ENCODE measurements at regions not wholly inside any gene's neighbourhood (a gene's known extent, or its start where the extent isn't known, plus 50 kb on each side); places are given as distances from the start of the nearest gene placed in this dataset.

GRCh38 chr20:48162621-48163020 lies 377.3 kb upstream of the SULF2 start:
- DNase-seq (ENCODE audit: extremely low spot score in 2 of 2): no peak
- intact Hi-C loops (cut with DNase I): no loop called here

GRCh38 chr20:48159145-48160008 lies 374.1 kb upstream of the SULF2 start:
- Histone ChIP-seq H3K27ac (no peak overlapping the region), H3K4me3 (no peak overlapping the region), H3K4me1 (peaks cover 22% of the 10 kb centered on the region), H3K9me3 (no peaks in the 10 kb centered on the region), H3K36me3 (no peaks in the 10 kb centered on the region), H3K27me3 (no peaks in the 10 kb centered on the region)
- DNase-seq (ENCODE audit: extremely low spot score in 2 of 2): no peak
- TF ChIP-seq POLR2A (IDR thresholded peaks at IDR 0.05) (no peak), POLR2AphosphoS5 (IDR thresholded peaks at IDR 0.05; ENCODE audit: insufficient read depth in 1 of 2, low read depth in 1 of 2) (no peak), CTCF (IDR thresholded peaks at IDR 0.05) (no peak)
- intact Hi-C loops (cut with DNase I): no loop called here

More at GRCh38 chr20:48162621-48163020, 377.3 kb upstream of the SULF2 start:
- no peak overlapping the region for H3K27ac ChIP-seq
- no peaks in the 10 kb centered on the region for H3K27me3 ChIP-seq
- no peak for TF ChIP-seq POLR2AphosphoS5 (IDR thresholded peaks at IDR 0.05; ENCODE audit: insufficient read depth in 1 of 2, low read depth in 1 of 2)
- H3K36me3 ChIP-seq: no peaks in the 10 kb centered on the region
- no peak overlapping the region for H3K4me3 ChIP-seq
- H3K9me3 ChIP-seq: no peaks in the 10 kb centered on the region
- H3K4me1 ChIP-seq: peaks cover 14% of the 10 kb centered on the region

GRCh38 chr20:48158014-48158413 lies 372.7 kb upstream of the SULF2 start:
- H3K27me3 ChIP-seq: no peaks in the 10 kb centered on the region
- TF ChIP-seq CTCF (IDR thresholded peaks at IDR 0.05): no peak
- TF ChIP-seq POLR2AphosphoS5 (IDR thresholded peaks at IDR 0.05; ENCODE audit: insufficient read depth in 1 of 2, low read depth in 1 of 2): peak; percentile 50 to 52
- H3K4me3 ChIP-seq: no peak overlapping the region
- no peaks in the 10 kb centered on the region for H3K9me3 ChIP-seq
- H3K27ac ChIP-seq: peak overlapping the region; percentile 65
- intact Hi-C loops (cut with DNase I): no loop called here
- H3K4me1 ChIP-seq: peaks cover 22% of the 10 kb centered on the region
- no peak for DNase-seq (ENCODE audit: extremely low spot score in 2 of 2)
- H3K36me3 ChIP-seq: no peaks in the 10 kb centered on the region

GRCh38 chr20:48156951-48157700 lies 371.8 kb upstream of the SULF2 start:
- Histone ChIP-seq H3K9me3 (no peaks in the 10 kb centered on the region), H3K4me1 (peaks cover 22% of the 10 kb centered on the region), H3K27me3 (no peaks in the 10 kb centered on the region), H3K4me3 (no peak overlapping the region), H3K36me3 (no peaks in the 10 kb centered on the region), H3K27ac (peak overlapping the region; percentile 65)
- DNase-seq (ENCODE audit: extremely low spot score in 2 of 2): no peak
- TF ChIP-seq POLR2AphosphoS5 (IDR thresholded peaks at IDR 0.05; ENCODE audit: insufficient read depth in 1 of 2, low read depth in 1 of 2): no peak
- intact Hi-C loops (cut with DNase I): no loop called here

- Histone ChIP-seq H3K9me3 (no peaks in the 10 kb centered on the region), H3K36me3 (no peaks in the 10 kb centered on the region), H3K4me3 (no peak overlapping the region), H3K27me3 (no peaks in the 10 kb centered on the region), H3K4me1 (peaks cover 22% of the 10 kb centered on the region), H3K27ac (no peak overlapping the region)
- TF ChIP-seq CTCF (IDR thresholded peaks at IDR 0.05): no peak
- no peak for TF ChIP-seq POLR2AphosphoS5 (IDR thresholded peaks at IDR 0.05; ENCODE audit: insufficient read depth in 1 of 2, low read depth in 1 of 2)
- TF ChIP-seq POLR2A (IDR thresholded peaks at IDR 0.05): no peak
- intact Hi-C loops (cut with DNase I): no loop called here
- no peak for DNase-seq (ENCODE audit: extremely low spot score in 2 of 2)
These were observed 371.2 kb upstream of the SULF2 start for GRCh38 chr20:48156521-48156920.
